Ovary (tissue), 3 donors: ENCODE measurements at regions not wholly inside any gene's neighbourhood (a gene's known extent, or its start where the extent isn't known, plus 50 kb on each side); places are given as distances from the start of the nearest gene placed in this dataset.
"Not testable (repeated sequence)": the region's sequence is repeated elsewhere in the genome, so short reads cannot be mapped to it uniquely, and the experiment has no call there.

Experiments used
- EP300 ChIP-seq: sonication (generic); formaldehyde crosslinking; IDR thresholded peaks from one replicate; pipeline ENCODE4 v1.6.1; 2017; ENCODE audit warnings: antibody characterized with exemption
- TF ChIP-seq, protein P1 (sequence below), 3 donors: fragments of 450-650 bp in 2 of 3; fragments of 200-600 bp in 1 of 3; IDR thresholded peaks; one replicate each; pipeline versions ENCODE4 v1.5.1 to v1.8.0; 2016 to 2022; ENCODE audit warnings: antibody characterized with exemption in 3 of 3, mild to moderate bottlenecking in 1 of 3
- donor health status: DM: no; HTN: no; CAD: no.

DNA sequence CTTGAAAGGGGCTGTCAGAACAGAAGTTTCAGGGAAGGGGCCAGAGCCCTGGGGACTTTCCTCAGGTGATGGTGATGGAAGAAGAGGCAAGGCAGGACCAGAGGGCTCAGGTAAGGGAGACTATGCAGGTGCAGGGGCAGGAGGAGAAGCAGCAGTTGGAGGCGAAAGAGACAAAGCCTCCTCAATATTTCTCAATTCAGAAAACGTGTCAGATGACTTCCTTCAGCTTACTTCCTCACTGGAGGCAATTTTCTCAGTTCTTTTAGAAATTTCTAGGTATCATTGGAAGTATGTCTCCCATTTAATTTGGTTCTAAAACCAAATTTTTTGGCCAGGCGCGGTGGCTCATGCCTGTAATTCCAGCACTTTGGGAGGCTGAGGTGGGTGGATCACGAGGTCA is 112.4 kb downstream of the PPIAL4G start:
- TF ChIP-seq, protein P1, sequence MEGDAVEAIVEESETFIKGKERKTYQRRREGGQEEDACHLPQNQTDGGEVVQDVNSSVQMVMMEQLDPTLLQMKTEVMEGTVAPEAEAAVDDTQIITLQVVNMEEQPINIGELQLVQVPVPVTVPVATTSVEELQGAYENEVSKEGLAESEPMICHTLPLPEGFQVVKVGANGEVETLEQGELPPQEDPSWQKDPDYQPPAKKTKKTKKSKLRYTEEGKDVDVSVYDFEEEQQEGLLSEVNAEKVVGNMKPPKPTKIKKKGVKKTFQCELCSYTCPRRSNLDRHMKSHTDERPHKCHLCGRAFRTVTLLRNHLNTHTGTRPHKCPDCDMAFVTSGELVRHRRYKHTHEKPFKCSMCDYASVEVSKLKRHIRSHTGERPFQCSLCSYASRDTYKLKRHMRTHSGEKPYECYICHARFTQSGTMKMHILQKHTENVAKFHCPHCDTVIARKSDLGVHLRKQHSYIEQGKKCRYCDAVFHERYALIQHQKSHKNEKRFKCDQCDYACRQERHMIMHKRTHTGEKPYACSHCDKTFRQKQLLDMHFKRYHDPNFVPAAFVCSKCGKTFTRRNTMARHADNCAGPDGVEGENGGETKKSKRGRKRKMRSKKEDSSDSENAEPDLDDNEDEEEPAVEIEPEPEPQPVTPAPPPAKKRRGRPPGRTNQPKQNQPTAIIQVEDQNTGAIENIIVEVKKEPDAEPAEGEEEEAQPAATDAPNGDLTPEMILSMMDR (IDR thresholded peaks at IDR 0.05): not testable (repeated sequence)
- TF ChIP-seq EP300: not testable (repeated sequence)
